MCF 10A (cell line): ENCODE measurements at regions not wholly inside any gene's neighbourhood (a gene's known extent, or its start where the extent isn't known, plus 50 kb on each side); places are given as distances from the start of the nearest gene placed in this dataset.

Experiments used
- BruUV-seq: library from RNA; stranded (reverse); fragments of 400-500 nt; replicated peaks from 2 replicates; lab custom pipeline; 2021; lab: Mats Ljungman, UMichigan
- CTCF ChIA-PET: fragments of 300-600 bp; sonication (Branson Sonifier 250); formaldehyde crosslinking; extraction: SDS; loops from one replicate; lab custom pipeline; 2021; ENCODE audit warnings: antibody characterized with exemption, inconsistent platforms; lab: Yijun Ruan, JAX
- POLR2A ChIA-PET: fragments of 300-600, 350-650 bp; sonication (Branson Sonifier 250); formaldehyde crosslinking; extraction: SDS; loops from one replicate; lab custom pipeline; 2020; ENCODE audit warnings: antibody characterized with exemption, inconsistent platforms; lab: Yijun Ruan, JAX
- DNase-seq: peaks from one replicate; pipeline ENCODE4 v3.0.0-alpha.2; 2018; ENCODE audit not compliant: unreplicated experiment
- H3K27ac Mint-ChIP-seq: one replicate; pipeline ENCODE4 v1.8.0; 2022; ENCODE audit warnings: mild to moderate bottlenecking, low read depth, mixed read lengths; ENCODE audit not compliant: unreplicated experiment
- H3K27me3 Mint-ChIP-seq: one replicate; pipeline ENCODE4 v1.8.0; 2022; ENCODE audit warnings: mixed read lengths; ENCODE audit not compliant: insufficient read depth, unreplicated experiment
- H3K36me3 Mint-ChIP-seq: one replicate; pipeline ENCODE4 v1.8.0; 2022; ENCODE audit warnings: mild to moderate bottlenecking, moderate library complexity, mixed read lengths; ENCODE audit not compliant: insufficient read depth, unreplicated experiment
- H3K4me1 Mint-ChIP-seq: one replicate; pipeline ENCODE4 v1.8.0; 2022; ENCODE audit warnings: mixed read lengths; ENCODE audit not compliant: insufficient read depth, unreplicated experiment
- H3K4me3 Mint-ChIP-seq: one replicate; pipeline ENCODE4 v1.8.0; 2022; ENCODE audit warnings: mild to moderate bottlenecking, moderate library complexity, mixed read lengths; ENCODE audit not compliant: unreplicated experiment
- H3K9me3 Mint-ChIP-seq: one replicate; pipeline ENCODE4 v1.8.0; 2022; ENCODE audit warnings: mixed read lengths; ENCODE audit not compliant: unreplicated experiment
- CTCF ChIP-seq: fragments of 200-600 bp; IDR thresholded peaks from one replicate; pipeline ENCODE4 v1.8.0; 2022; ENCODE audit warnings: antibody characterized with exemption, mild to moderate bottlenecking; ENCODE audit not compliant: unreplicated experiment
- intact Hi-C: fragments of 100-400 bp; cut with micrococcal nuclease; formaldehyde crosslinking; loops from 2 replicates; pipeline ENCODE4 v1.14.1; 2022

- no peak for DNase-seq
- Mint-ChIP-seq H3K27me3 (no peaks in the 10 kb centered on the region), H3K4me3 (no peak overlapping the region), H3K27ac (no peak overlapping the region), H3K36me3 (no peaks in the 10 kb centered on the region), H3K4me1 (no peaks in the 10 kb centered on the region), H3K9me3 (no peaks in the 10 kb centered on the region)
- CTCF ChIA-PET: interaction anchor here (0.6 to 1.0 kb wide), 2 partner anchors 18 to 961 kb away, joined by 3 to 5 read pairs; no protein-coding TSS in a partner anchor
- POLR2A ChIA-PET: no interaction called here
- no TSS peak for BruUV-seq
- intact Hi-C loops: no loop called here
- no peak for TF ChIP-seq CTCF
Measured at GRCh38 chr4:14615671-14616070, 386.6 kb upstream of the CPEB2 start.

- POLR2A ChIA-PET: no interaction called here
- intact Hi-C loops: no loop called here
- no TSS peak for BruUV-seq
- Mint-ChIP-seq H3K4me1 (no peaks in the 10 kb centered on the region), H3K4me3 (no peak overlapping the region), H3K27me3 (no peaks in the 10 kb centered on the region), H3K36me3 (no peaks in the 10 kb centered on the region), H3K27ac (no peak overlapping the region), H3K9me3 (no peaks in the 10 kb centered on the region)
- CTCF ChIA-PET: no interaction called here
- TF ChIP-seq CTCF: no peak
- no peak for DNase-seq
Measured at GRCh38 chr4:14620567-14621141, 381.6 kb upstream of the CPEB2 start.

- Mint-ChIP-seq H3K4me3 (no peak overlapping the region), H3K4me1 (no peaks in the 10 kb centered on the region), H3K27me3 (no peaks in the 10 kb centered on the region), H3K27ac (no peak overlapping the region), H3K36me3 (no peaks in the 10 kb centered on the region), H3K9me3 (no peaks in the 10 kb centered on the region)
- DNase-seq: no peak
- CTCF ChIA-PET: no interaction called here
- no TSS peak for BruUV-seq
- POLR2A ChIA-PET: interaction anchor here (0.6 kb wide), 1 partner anchor 1028 kb away, joined by 3 read pairs; no protein-coding TSS in a partner anchor
- TF ChIP-seq CTCF: no peak
- intact Hi-C loops: no loop called here
Measured at GRCh38 chr4:14621731-14622463, 380.4 kb upstream of the CPEB2 start.

DNA sequence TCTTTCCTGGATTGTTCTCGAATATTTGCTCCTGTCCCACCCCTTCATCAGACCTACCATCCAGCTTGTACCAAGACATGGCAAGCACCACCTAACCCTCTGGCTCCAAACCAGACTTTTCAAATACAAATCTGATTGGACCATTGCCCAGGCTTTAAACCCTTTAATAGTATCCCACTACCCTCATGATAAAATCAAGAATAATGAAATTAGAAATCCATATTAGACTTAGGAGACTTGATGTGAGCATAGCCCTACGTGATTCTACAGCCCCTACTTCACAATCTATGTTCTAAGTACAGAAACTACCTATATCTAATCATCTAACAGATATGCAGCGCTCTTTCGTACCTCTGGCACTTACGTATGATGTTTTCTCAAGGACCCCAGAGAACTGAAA is 375.2 kb upstream of the CPEB2 start:
- no TSS peak for BruUV-seq
- Mint-ChIP-seq H3K27me3 (no peaks in the 10 kb centered on the region), H3K4me1 (no peaks in the 10 kb centered on the region), H3K27ac (no peak overlapping the region), H3K9me3 (no peaks in the 10 kb centered on the region), H3K4me3 (no peak overlapping the region), H3K36me3 (no peaks in the 10 kb centered on the region)
- intact Hi-C loops: no loop called here
- POLR2A ChIA-PET: interaction anchor here (1.2 kb wide), 1 partner anchor 10 kb away, joined by 3 read pairs; no protein-coding TSS in a partner anchor
- CTCF ChIA-PET: no interaction called here
- no peak for DNase-seq
- no peak for TF ChIP-seq CTCF
